Neural cell (in vitro differentiated cells): ENCODE measurements at regions not wholly inside any gene's neighbourhood (a gene's known extent, or its start where the extent isn't known, plus 50 kb on each side); places are given as distances from the start of the nearest gene placed in this dataset.
A peak's percentile ranks its signal among the peaks of the same experiment; 100 is the strongest.

Source experiments
- H2AFZ ChIP-seq: fragments of 200-600, 300-800 bp; sonication (generic), shearing (Covaris generic); 2 replicates; pipeline ENCODE4 v1.6.0; 2014; ENCODE audit warnings: low read depth, mild to moderate bottlenecking, antibody characterized with exemption, low read length, moderate library complexity
- H3F3A ChIP-seq: fragments of 200-600 bp; shearing (Covaris generic); 2 replicates; pipeline ENCODE4 v1.6.1; 2016; ENCODE audit warnings: mild to moderate bottlenecking, moderate library complexity, mixed read lengths, antibody characterized with exemption, low read length; ENCODE audit not compliant: insufficient read depth, poor library complexity, severe bottlenecking
- H3K27ac ChIP-seq: fragments of 200-600, 300-800 bp; sonication (generic), shearing (Covaris generic); 2 replicates; pipeline ENCODE4 v1.5.1; 2014; ENCODE audit warnings: mild to moderate bottlenecking, low read length, moderate library complexity
- H3K27me3 ChIP-seq: fragments of 300-800, 200-600 bp; sonication (generic), shearing (Covaris generic); 2 replicates; pipeline ENCODE4 v1.6.0; 2014; ENCODE audit warnings: mild to moderate bottlenecking, low read depth, low read length, moderate library complexity; ENCODE audit not compliant: insufficient read depth
- H3K36me3 ChIP-seq: fragments of 300-800, 200-600 bp; sonication (generic), shearing (Covaris generic); 2 replicates; pipeline ENCODE4 v1.5.1; 2014; ENCODE audit warnings: mild to moderate bottlenecking, antibody characterized with exemption, low read length, moderate library complexity; ENCODE audit not compliant: insufficient read depth
- H3K4me2 ChIP-seq: fragments of 300-800, 200-600 bp; sonication (generic), shearing (Covaris generic); 2 replicates; pipeline ENCODE4 v1.6.0; 2014; ENCODE audit warnings: mild to moderate bottlenecking, low read length
- H3K4me3 ChIP-seq: fragments of 300-800, 200-600 bp; sonication (generic), shearing (Covaris generic); 2 replicates; pipeline ENCODE4 v1.5.1; 2014; ENCODE audit warnings: mild to moderate bottlenecking, low read length, moderate library complexity
- H3K79me2 ChIP-seq: fragments of 200-600 bp; shearing (Covaris generic); replicated peaks from 2 replicates; pipeline ENCODE4 v1.6.0; 2014; ENCODE audit warnings: mild to moderate bottlenecking, low read length, moderate library complexity; ENCODE audit not compliant: insufficient read depth
- H3K9ac ChIP-seq: fragments of 300-800, 200-600 bp; sonication (generic), shearing (Covaris generic); 2 replicates; pipeline ENCODE4 v1.6.1; 2016; ENCODE audit warnings: mild to moderate bottlenecking, low read length, mixed read lengths
- H3K9me2 ChIP-seq: fragments of 200-600 bp; shearing (Covaris generic); 2 replicates; pipeline ENCODE4 v1.6.1; 2016; ENCODE audit warnings: mild to moderate bottlenecking, low read length, mixed read lengths; ENCODE audit not compliant: insufficient read depth
- H3K9me3 ChIP-seq: fragments of 200-600, 300-800 bp; sonication (generic), shearing (Covaris generic); 2 replicates; pipeline ENCODE4 v1.6.1; 2016; ENCODE audit warnings: mild to moderate bottlenecking, mixed run types, low read length, moderate library complexity, mixed read lengths
- H4K20me1 ChIP-seq: fragments of 200-600 bp; shearing (Covaris generic); 2 replicates; pipeline ENCODE4 v1.6.1; 2016; ENCODE audit warnings: mild to moderate bottlenecking, mixed run types; ENCODE audit not compliant: insufficient read depth
- CTCF ChIP-seq: fragments of 450-650 bp; IDR thresholded peaks from 2 replicates; pipeline ENCODE4 v1.5.1; 2014; ENCODE audit warnings: antibody characterized with exemption, mild to moderate bottlenecking, moderate library complexity; ENCODE audit not compliant: poor library complexity, severe bottlenecking
- EP300 ChIP-seq: fragments of 450-650 bp; conservative IDR thresholded peaks from 2 replicates; pipeline ENCODE4 v1.6.1; 2014; ENCODE audit warnings: antibody characterized with exemption, mild to moderate bottlenecking, moderate library complexity; ENCODE audit not compliant: poor library complexity, severe bottlenecking
- EZH2 ChIP-seq: fragments of 200-600, 300-800 bp; shearing (Covaris generic), sonication (generic); IDR thresholded peaks from 2 replicates; pipeline ENCODE4 v1.6.1; 2014; ENCODE audit warnings: antibody characterized with exemption, low read length, borderline replicate concordance, mild to moderate bottlenecking; ENCODE audit not compliant: insufficient read depth, poor library complexity, severe bottlenecking
- MXI1 ChIP-seq: fragments of 450-650 bp; conservative IDR thresholded peaks from 2 replicates; pipeline ENCODE4 v1.6.1; 2014; ENCODE audit warnings: antibody characterized with exemption, mild to moderate bottlenecking; ENCODE audit not compliant: poor library complexity, severe bottlenecking
- POLR2AphosphoS5 ChIP-seq: IDR thresholded peaks from 2 replicates; pipeline ENCODE4 v1.6.1; 2012
- RAD21 ChIP-seq: fragments of 450-650 bp; conservative IDR thresholded peaks from 2 replicates; pipeline ENCODE4 v1.6.1; 2014; ENCODE audit warnings: antibody characterized with exemption, mild to moderate bottlenecking, moderate library complexity
- SMC3 ChIP-seq: fragments of 450-650 bp; conservative IDR thresholded peaks from 2 replicates; pipeline ENCODE4 v1.6.1; 2014; ENCODE audit warnings: antibody characterized with exemption, mild to moderate bottlenecking, moderate library complexity; ENCODE audit not compliant: poor library complexity
- TAF1 ChIP-seq: IDR thresholded peaks from 2 replicates; pipeline ENCODE4 v1.6.1; 2012; ENCODE audit warnings: low read depth
- TF ChIP-seq, protein P1 (sequence below): IDR thresholded peaks from 2 replicates; pipeline ENCODE4 v1.6.1; 2012; ENCODE audit warnings: borderline replicate concordance

DNA sequence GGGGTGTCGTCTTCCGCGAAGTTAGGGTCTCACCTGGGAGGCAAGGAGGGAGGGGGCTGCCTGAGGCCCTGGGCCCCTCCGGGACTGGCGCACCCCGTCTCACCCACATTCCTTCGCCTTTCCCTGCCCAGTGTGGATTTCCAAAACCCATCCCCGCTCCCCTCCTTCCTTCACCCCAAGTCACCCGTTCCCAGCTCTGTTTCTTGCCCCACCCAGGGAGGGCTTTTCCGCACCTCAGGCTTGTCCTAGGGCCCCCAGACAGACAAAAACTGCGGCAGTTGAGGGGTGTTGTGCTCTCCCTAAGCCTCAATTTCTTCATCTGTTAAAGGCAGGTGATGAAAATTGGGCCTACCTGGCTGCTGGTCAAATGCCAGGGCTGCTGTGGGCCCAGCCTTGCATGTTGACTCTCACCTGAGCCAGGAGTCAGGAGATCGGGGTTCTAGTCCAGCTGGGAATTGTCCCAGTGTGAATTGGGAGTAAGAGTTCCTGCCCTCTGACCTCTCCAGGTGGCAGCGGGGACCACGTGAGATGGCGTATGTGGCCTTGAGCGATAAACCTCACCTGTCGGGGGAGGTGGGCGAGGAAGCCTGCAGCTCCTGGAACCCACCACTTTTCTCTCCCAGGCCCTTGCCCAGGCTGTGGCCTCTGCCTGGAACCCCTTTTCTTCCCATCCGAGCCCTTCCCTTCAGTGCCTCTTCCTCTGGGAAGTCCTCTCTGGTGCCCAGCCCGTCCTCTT lies 143.4 kb upstream of the IER5L start:
- no peak for TF ChIP-seq RAD21
- no peak for TF ChIP-seq CTCF
- TF ChIP-seq EP300: no peak
- no peak for TF ChIP-seq MXI1
- TF ChIP-seq, protein P1, sequence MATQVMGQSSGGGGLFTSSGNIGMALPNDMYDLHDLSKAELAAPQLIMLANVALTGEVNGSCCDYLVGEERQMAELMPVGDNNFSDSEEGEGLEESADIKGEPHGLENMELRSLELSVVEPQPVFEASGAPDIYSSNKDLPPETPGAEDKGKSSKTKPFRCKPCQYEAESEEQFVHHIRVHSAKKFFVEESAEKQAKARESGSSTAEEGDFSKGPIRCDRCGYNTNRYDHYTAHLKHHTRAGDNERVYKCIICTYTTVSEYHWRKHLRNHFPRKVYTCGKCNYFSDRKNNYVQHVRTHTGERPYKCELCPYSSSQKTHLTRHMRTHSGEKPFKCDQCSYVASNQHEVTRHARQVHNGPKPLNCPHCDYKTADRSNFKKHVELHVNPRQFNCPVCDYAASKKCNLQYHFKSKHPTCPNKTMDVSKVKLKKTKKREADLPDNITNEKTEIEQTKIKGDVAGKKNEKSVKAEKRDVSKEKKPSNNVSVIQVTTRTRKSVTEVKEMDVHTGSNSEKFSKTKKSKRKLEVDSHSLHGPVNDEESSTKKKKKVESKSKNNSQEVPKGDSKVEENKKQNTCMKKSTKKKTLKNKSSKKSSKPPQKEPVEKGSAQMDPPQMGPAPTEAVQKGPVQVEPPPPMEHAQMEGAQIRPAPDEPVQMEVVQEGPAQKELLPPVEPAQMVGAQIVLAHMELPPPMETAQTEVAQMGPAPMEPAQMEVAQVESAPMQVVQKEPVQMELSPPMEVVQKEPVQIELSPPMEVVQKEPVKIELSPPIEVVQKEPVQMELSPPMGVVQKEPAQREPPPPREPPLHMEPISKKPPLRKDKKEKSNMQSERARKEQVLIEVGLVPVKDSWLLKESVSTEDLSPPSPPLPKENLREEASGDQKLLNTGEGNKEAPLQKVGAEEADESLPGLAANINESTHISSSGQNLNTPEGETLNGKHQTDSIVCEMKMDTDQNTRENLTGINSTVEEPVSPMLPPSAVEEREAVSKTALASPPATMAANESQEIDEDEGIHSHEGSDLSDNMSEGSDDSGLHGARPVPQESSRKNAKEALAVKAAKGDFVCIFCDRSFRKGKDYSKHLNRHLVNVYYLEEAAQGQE: no peak
- no peak for TF ChIP-seq SMC3
- no peak for TF ChIP-seq EZH2
- TF ChIP-seq TAF1: no peak
- no peak for TF ChIP-seq POLR2AphosphoS5
- Histone ChIP-seq H3F3A (no peaks in the 10 kb centered on the region), H4K20me1 (no peaks in the 10 kb centered on the region), H3K27me3 (no peaks in the 10 kb centered on the region), H3K4me2 (peak overlapping the region; percentile 33), H3K4me3 (peak overlapping the region; percentile 56), H3K79me2 (no peaks in the 10 kb centered on the region), H3K27ac (peak overlapping the region; percentile 89), H3K36me3 (no peaks in the 10 kb centered on the region), H3K9me3 (no peaks in the 10 kb centered on the region), H3K9ac (peak overlapping the region; percentile 73), H2AFZ (no peak overlapping the region), H3K9me2 (no peaks in the 10 kb centered on the region)

DNA sequence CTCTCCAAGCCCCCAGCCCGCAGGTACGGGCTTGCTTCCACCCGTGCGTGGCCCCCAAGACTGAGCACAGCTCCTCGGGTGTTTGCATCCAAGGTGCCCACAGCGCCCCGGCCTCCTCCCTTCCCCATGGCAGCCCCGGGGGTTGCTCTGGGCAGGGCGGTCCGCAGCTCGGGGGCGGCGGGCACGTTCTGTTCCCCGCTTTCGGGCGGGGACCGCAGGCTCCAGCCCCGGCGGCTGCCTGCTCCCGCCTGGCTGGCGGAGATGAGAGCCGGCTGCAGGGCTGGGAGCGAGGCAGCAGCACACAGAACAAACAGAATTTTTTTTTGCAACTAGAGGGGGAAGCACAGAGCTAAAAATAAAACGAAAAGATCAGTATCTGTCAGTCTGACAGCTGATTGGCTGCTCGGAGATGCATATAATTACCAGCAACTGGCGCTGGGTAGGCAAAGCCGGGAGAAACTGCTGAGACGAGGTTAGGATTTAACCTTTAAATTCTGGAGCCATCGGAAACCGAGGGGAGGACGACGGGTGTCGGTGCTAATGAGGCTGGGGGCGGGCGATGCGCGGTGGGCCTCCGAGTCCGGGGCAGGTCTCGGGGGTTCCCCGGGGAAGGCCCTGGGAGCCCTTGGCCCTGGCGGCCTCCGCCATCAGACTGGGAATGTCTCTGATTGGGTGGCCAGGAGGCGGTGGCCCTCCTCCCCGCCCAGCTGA lies 142.7 kb upstream of the IER5L start:
- Histone ChIP-seq H2AFZ (peak overlapping the region; percentile 37), H3K9me3 (no peaks in the 10 kb centered on the region), H3K79me2 (no peaks in the 10 kb centered on the region), H3F3A (no peaks in the 10 kb centered on the region), H3K9ac (peak overlapping the region; percentile 73), H3K27ac (peak overlapping the region; percentile 89), H4K20me1 (no peaks in the 10 kb centered on the region), H3K9me2 (no peaks in the 10 kb centered on the region), H3K4me3 (peak overlapping the region; percentile 56), H3K4me2 (peak overlapping the region; percentile 33), H3K36me3 (no peaks in the 10 kb centered on the region), H3K27me3 (no peaks in the 10 kb centered on the region)
- TF ChIP-seq EP300 (peak; percentile 56), RAD21 (peak; percentile 74), EZH2 (no peak), TAF1 (no peak), MXI1 (no peak), POLR2AphosphoS5 (peak; percentile 54), CTCF (peak; percentile 64), SMC3 (peak; percentile 75)
- TF ChIP-seq, protein P1: no peak
